H9 (cell line): ENCODE measurements at regions not wholly inside any gene's neighbourhood (a gene's known extent, or its start where the extent isn't known, plus 50 kb on each side); places are given as distances from the start of the nearest gene placed in this dataset.

Experiments
- DNase-seq: peaks from one replicate; pipeline ENCODE4 v3.0.0-alpha.2; 2017
- H2AFZ ChIP-seq: one replicate; pipeline ENCODE4 v1.6.1; 2013; ENCODE audit warnings: mild to moderate bottlenecking, low read length, control low read depth, moderate library complexity
- H2AK5ac ChIP-seq: 2 replicates; pipeline ENCODE4 v1.6.1; 2013; ENCODE audit warnings: low read length, control low read depth, mixed read lengths; ENCODE audit not compliant: insufficient read length
- H2BK120ac ChIP-seq: one replicate; pipeline ENCODE4 v1.6.1; 2013; ENCODE audit warnings: low read depth, mild to moderate bottlenecking, low read length, control low read depth, inconsistent platforms; ENCODE audit not compliant: poor library complexity, severe bottlenecking
- H2BK12ac ChIP-seq: 2 replicates; pipeline ENCODE4 v1.6.1; 2013; ENCODE audit warnings: low read length, control low read depth, mixed read lengths, low read depth; ENCODE audit not compliant: insufficient read length
- H2BK15ac ChIP-seq: 2 replicates; pipeline ENCODE4 v1.6.1; 2013; ENCODE audit warnings: low read depth, low read length, control low read depth
- H2BK20ac ChIP-seq: one replicate; pipeline ENCODE4 v1.6.1; 2013; ENCODE audit warnings: low read depth, mild to moderate bottlenecking, low read length, control low read depth, inconsistent platforms; ENCODE audit not compliant: poor library complexity, severe bottlenecking
- H2BK5ac ChIP-seq: 2 replicates; pipeline ENCODE4 v1.6.1; 2013; ENCODE audit warnings: low read length, control low read depth, mixed read lengths; ENCODE audit not compliant: insufficient read length
- H3K14ac ChIP-seq: 2 replicates; pipeline ENCODE4 v1.6.1; 2013; ENCODE audit warnings: low read length, control low read depth; ENCODE audit not compliant: insufficient read depth
- H3K18ac ChIP-seq: 2 replicates; pipeline ENCODE4 v1.6.1; 2013; ENCODE audit warnings: low read depth, mild to moderate bottlenecking, mixed read lengths, low read length, control low read depth; ENCODE audit not compliant: insufficient read length
- H3K23ac ChIP-seq: 2 replicates; pipeline ENCODE4 v1.6.1; 2013; ENCODE audit warnings: low read length, control low read depth, mixed read lengths, low read depth; ENCODE audit not compliant: insufficient read length
- H3K23me2 ChIP-seq: 2 replicates; pipeline ENCODE4 v1.6.1; 2013; ENCODE audit warnings: low read depth, mild to moderate bottlenecking, mixed read lengths, low read length, control low read depth; ENCODE audit not compliant: insufficient read length, poor library complexity, severe bottlenecking
- H3K27ac ChIP-seq: 2 replicates; pipeline ENCODE4 v1.5.1; 2013; ENCODE audit warnings: low read length, control low read depth, mixed read lengths, low read depth; ENCODE audit not compliant: insufficient read length
- H3K27me3 ChIP-seq: 2 replicates; pipeline ENCODE4 v1.6.1; 2013; ENCODE audit warnings: low read length, control low read depth, inconsistent platforms; ENCODE audit not compliant: insufficient read depth
- H3K4ac ChIP-seq: 2 replicates; pipeline ENCODE4 v1.6.1; 2013; ENCODE audit warnings: low read depth, mild to moderate bottlenecking, control low read depth, inconsistent platforms, low read length, moderate library complexity
- H3K4me1 ChIP-seq: 2 replicates; pipeline ENCODE4 v1.6.1; 2013; ENCODE audit warnings: low read length, control low read depth, inconsistent platforms; ENCODE audit not compliant: insufficient read depth
- H3K4me2 ChIP-seq: 2 replicates; pipeline ENCODE4 v1.6.1; 2013; ENCODE audit warnings: low read length, control low read depth, mixed read lengths; ENCODE audit not compliant: insufficient read length, insufficient read depth
- H3K56ac ChIP-seq: 2 replicates; pipeline ENCODE4 v1.6.1; 2013; ENCODE audit warnings: low read depth, mild to moderate bottlenecking, mixed read lengths, low read length, control low read depth; ENCODE audit not compliant: insufficient read length
- H3K79me1 ChIP-seq: 2 replicates; pipeline ENCODE4 v1.6.1; 2013; ENCODE audit warnings: low read depth, mild to moderate bottlenecking, moderate library complexity, low read length, control low read depth, inconsistent platforms; ENCODE audit not compliant: insufficient read depth, poor library complexity, severe bottlenecking
- H3K79me2 ChIP-seq: 2 replicates; pipeline ENCODE4 v1.6.1; 2013; ENCODE audit warnings: low read length, control low read depth, inconsistent platforms; ENCODE audit not compliant: insufficient read depth
- H3K9ac ChIP-seq: 2 replicates; pipeline ENCODE4 v1.6.1; 2013; ENCODE audit warnings: low read length, control low read depth, mixed read lengths; ENCODE audit not compliant: insufficient read length; ENCODE audit errors: extremely low read depth
- H3K9me3 ChIP-seq: one replicate; pipeline ENCODE4 v1.6.1; 2013; ENCODE audit warnings: low read depth, low read length, inconsistent platforms; ENCODE audit not compliant: control insufficient read depth
- H3T11ph ChIP-seq: one replicate; pipeline ENCODE4 v1.6.1; 2013; ENCODE audit warnings: mild to moderate bottlenecking, low read length, control low read depth, inconsistent platforms
- H4K20me1 ChIP-seq: one replicate; pipeline ENCODE4 v1.6.1; 2013; ENCODE audit not compliant: control insufficient read depth, insufficient read length, insufficient read depth
- H4K5ac ChIP-seq: 2 replicates; pipeline ENCODE4 v1.6.1; 2013; ENCODE audit warnings: low read depth, mild to moderate bottlenecking, mixed read lengths, low read length, control low read depth; ENCODE audit not compliant: insufficient read length
- H4K8ac ChIP-seq: replicated peaks from 2 replicates; pipeline ENCODE4 v1.6.1; 2013; ENCODE audit warnings: low read length, control low read depth, mixed read lengths, low read depth; ENCODE audit not compliant: insufficient read length
- H4K91ac ChIP-seq: 2 replicates; pipeline ENCODE4 v1.6.1; 2013; ENCODE audit warnings: low read depth, mild to moderate bottlenecking, moderate library complexity, mixed read lengths, low read length, control low read depth; ENCODE audit not compliant: insufficient read length
- H3K27ac Mint-ChIP-seq, 3 experiments: 2 replicates in 2 of 3; 3 replicates in 1 of 3; pipeline ENCODE4 v1.8.0; 2020 to 2021; ENCODE audit warnings: mixed read lengths in 3 of 3, mild to moderate bottlenecking in 1 of 3, moderate library complexity in 1 of 3
- H3K27me3 Mint-ChIP-seq: 2 replicates; pipeline ENCODE4 v1.8.0; 2021; ENCODE audit warnings: low read depth, mild to moderate bottlenecking, moderate library complexity, mixed read lengths
- H3K36me3 Mint-ChIP-seq, 3 experiments: 2 replicates in 2 of 3; 3 replicates in 1 of 3; pipeline ENCODE4 v1.8.0; 2020 to 2021; ENCODE audit warnings: low read depth in 3 of 3, mixed read lengths in 3 of 3; ENCODE audit not compliant: insufficient read depth in 1 of 3
- H3K4me1 Mint-ChIP-seq, 2 experiments: 2 replicates each; pipeline ENCODE4 v1.8.0; 2020; ENCODE audit warnings: mixed read lengths in 2 of 2
- H3K4me3 Mint-ChIP-seq, 2 experiments: 2 replicates in 1 of 2; 3 replicates in 1 of 2; pipeline ENCODE4 v1.8.0; 2020 to 2021; ENCODE audit warnings: mild to moderate bottlenecking in 2 of 2, mixed read lengths in 2 of 2, moderate library complexity in 1 of 2
- H3K9me3 Mint-ChIP-seq, 2 experiments: 2 replicates in 1 of 2; 3 replicates in 1 of 2; pipeline ENCODE4 v1.8.0; 2020; ENCODE audit warnings: mild to moderate bottlenecking in 2 of 2, mixed read lengths in 2 of 2, moderate library complexity in 1 of 2
- CTCF ChIP-seq: fragments of 200-600 bp; sonication (generic); conservative IDR thresholded peaks from 3 replicates; pipeline ENCODE4 v1.8.0; 2021; ENCODE audit warnings: antibody characterized with exemption, mild to moderate bottlenecking
- WGBS: extraction: QIAGEN DNeasy Blood & Tissue Kit; methylation state at CpG from one replicate; pipeline ENCODE4 v1.1.7; 2013; ENCODE audit warnings: missing lambda C conversion rate, low lambda C conversion rate, mixed read lengths; ENCODE audit not compliant: insufficient read length; ENCODE audit errors: extremely low coverage; 5-methylcytosine and 5-hydroxymethylcytosine counted together

- H3K27ac ChIP-seq: no peak overlapping the region
- H2BK15ac ChIP-seq: no peak overlapping the region
- no peaks in the 10 kb centered on the region for H3K23me2 ChIP-seq
- no peak overlapping the region for H3K14ac ChIP-seq
- no peak overlapping the region for H2AFZ ChIP-seq
- no peak overlapping the region for H3K4ac ChIP-seq
- no peaks in the 10 kb centered on the region for H3K79me2 ChIP-seq
- H4K20me1 ChIP-seq: no peaks in the 10 kb centered on the region
- peaks cover 37 to 58% of the 10 kb centered on the region in 2 experiments for H3K4me1 Mint-ChIP-seq
- no peak for TF ChIP-seq CTCF
- WGBS: no CpG with 5 or more reads among the region's 6 CpGs
- H4K91ac ChIP-seq: no peak overlapping the region
- no peak overlapping the region for H2BK20ac ChIP-seq
- H4K8ac ChIP-seq: no peak overlapping the region
- H3K4me2 ChIP-seq: no peak overlapping the region
- H3K4me1 ChIP-seq: peaks cover 5% of the 10 kb centered on the region
- no peaks in the 10 kb centered on the region for H3K9me3 ChIP-seq
- no peak overlapping the region for H3T11ph ChIP-seq
- H3K9ac ChIP-seq: no peak overlapping the region
- no peak overlapping the region for H3K56ac ChIP-seq
- no peak overlapping the region for H3K4me3 Mint-ChIP-seq
- H3K18ac ChIP-seq: no peak overlapping the region
- H2BK120ac ChIP-seq: no peak overlapping the region
- no peaks in the 10 kb centered on the region for H3K79me1 ChIP-seq
- H2AK5ac ChIP-seq: no peak overlapping the region
- H2BK5ac ChIP-seq: no peak overlapping the region
- H3K27me3 ChIP-seq: no peaks in the 10 kb centered on the region
- no peaks in the 10 kb centered on the region for H3K36me3 Mint-ChIP-seq
- no peaks in the 10 kb centered on the region; the same call in 1 of the 2 replicates for H3K27me3 Mint-ChIP-seq
- H3K23ac ChIP-seq: no peak overlapping the region
- no peak overlapping the region for H3K27ac Mint-ChIP-seq
- DNase-seq: no peak
- no peak overlapping the region for H4K5ac ChIP-seq
- H2BK12ac ChIP-seq: no peak overlapping the region
- H3K9me3 Mint-ChIP-seq: no peaks in the 10 kb centered on the region
These were observed 186.1 kb upstream of the CAMK1G start for GRCh38 chr1:209397371-209397770.
